SK-N-SH (cell line): ENCODE measurements at regions not wholly inside any gene's neighbourhood (a gene's known extent, or its start where the extent isn't known, plus 50 kb on each side); places are given as distances from the start of the nearest gene placed in this dataset.
A peak's percentile ranks its signal among the peaks of the same experiment; 100 is the strongest.

Experiments used
- CTCF ChIA-PET: fragments of 300-600, 350-600 bp; formaldehyde crosslinking; extraction: SDS; loops from one replicate; lab custom pipeline; 2021; lab: Yijun Ruan, JAX
- POLR2A ChIA-PET: fragments of 350-600 bp; sonication (Branson Sonifier 250); formaldehyde crosslinking; extraction: SDS; loops from one replicate; lab custom pipeline; 2020; ENCODE audit warnings: antibody characterized with exemption, inconsistent platforms; lab: Yijun Ruan, JAX
- DNase-seq: peaks from one replicate; pipeline ENCODE4 v3.0.0; 2012
- H2AFZ ChIP-seq: fragments of 200-600 bp; sonication (generic); 2 replicates; pipeline ENCODE4 v1.8.1; 2016; ENCODE audit warnings: antibody characterized with exemption, mild to moderate bottlenecking, low read depth
- H3F3A ChIP-seq: fragments of 200-600 bp; sonication (generic); replicated peaks from 2 replicates; pipeline ENCODE3; 2016; ENCODE audit warnings: antibody characterized with exemption, mild to moderate bottlenecking; ENCODE audit not compliant: insufficient read depth
- H3K27ac ChIP-seq, 2 experiments: fragments of 200-500 bp in 1 of 2; fragments of 200-600 bp in 1 of 2; sonication (Bioruptor generic) in 1 of 2; sonication (generic), shearing (Covaris generic) in 1 of 2; 2 replicates each; pipeline versions ENCODE4 v1.5.1 to v1.6.1; 2014 to 2016; ENCODE audit warnings: low read depth in 2 of 2, inconsistent platforms in 1 of 2, low read length in 1 of 2, mild to moderate bottlenecking in 1 of 2, mixed read lengths in 1 of 2
- H3K27me3 ChIP-seq: fragments of 200-600 bp; sonication (generic), shearing (Covaris generic); 2 replicates; pipeline ENCODE4 v1.6.1; 2016; ENCODE audit warnings: mixed run types; ENCODE audit not compliant: insufficient read depth
- H3K36me3 ChIP-seq, 2 experiments: fragments of 200-500 bp in 1 of 2; fragments of 200-600 bp in 1 of 2; sonication (Bioruptor generic) in 1 of 2; sonication (generic) in 1 of 2; replicated peaks in 1 of 2; 2 replicates each; pipeline versions ENCODE3 to v1.5.1; 2014 to 2016; ENCODE audit warnings: low read length in 1 of 2, mild to moderate bottlenecking in 1 of 2; ENCODE audit not compliant: insufficient read depth in 2 of 2, control insufficient read depth in 1 of 2
- H3K4me1 ChIP-seq, 2 experiments: fragments of 200-500 bp in 1 of 2; fragments of 200-600 bp in 1 of 2; sonication (Bioruptor generic) in 1 of 2; sonication (generic), shearing (Covaris generic) in 1 of 2; 2 replicates each; pipeline versions ENCODE4 v1.5.1 to v1.6.1; 2014 to 2016; ENCODE audit warnings: low read depth in 1 of 2, low read length in 1 of 2, mixed run types in 1 of 2; ENCODE audit not compliant: insufficient read depth in 2 of 2, control insufficient read depth in 1 of 2
- H3K4me2 ChIP-seq: fragments of 200-600 bp; sonication (generic), shearing (Covaris generic); 2 replicates; pipeline ENCODE4 v1.6.1; 2017; ENCODE audit warnings: mixed run types
- H3K4me3 ChIP-seq, 2 experiments: fragments of 200-500 bp in 1 of 2; fragments of 200-600 bp in 1 of 2; sonication (Bioruptor generic) in 1 of 2; sonication (generic), shearing (Covaris generic) in 1 of 2; 2 replicates each; pipeline versions ENCODE4 v1.5.1 to v1.8.1; 2014 to 2016; ENCODE audit warnings: low read depth in 2 of 2, inconsistent platforms in 1 of 2, low read length in 1 of 2, mild to moderate bottlenecking in 1 of 2, mixed read lengths in 1 of 2, moderate library complexity in 1 of 2
- H3K79me2 ChIP-seq: fragments of 200-600 bp; sonication (generic); 2 replicates; pipeline ENCODE4 v1.8.1; 2017; ENCODE audit warnings: mild to moderate bottlenecking; ENCODE audit not compliant: insufficient read depth
- H3K9ac ChIP-seq: fragments of 200-600 bp; sonication (generic); 2 replicates; pipeline ENCODE4 v1.6.1; 2017; ENCODE audit warnings: mixed run types
- H3K9me2 ChIP-seq: fragments of 200-600 bp; sonication (generic); 2 replicates; pipeline ENCODE4 v1.6.1; 2017; ENCODE audit warnings: mixed run types
- H3K9me3 ChIP-seq: fragments of 200-600 bp; sonication (generic); 2 replicates; pipeline ENCODE4 v1.6.1; 2017; ENCODE audit warnings: mixed run types, mild to moderate bottlenecking, moderate library complexity
- H4K20me1 ChIP-seq: fragments of 200-600 bp; sonication (generic); 2 replicates; pipeline ENCODE4 v1.6.1; 2017; ENCODE audit warnings: mild to moderate bottlenecking, mixed run types; ENCODE audit not compliant: insufficient read depth
- CTCF ChIP-seq: fragments of 200-600 bp; sonication (generic); IDR thresholded peaks from 2 replicates; pipeline ENCODE4 v1.6.1; 2017; ENCODE audit warnings: antibody characterized with exemption, mild to moderate bottlenecking, moderate library complexity
- EZH2phosphoT487 ChIP-seq: fragments of 200-600 bp; sonication (generic); IDR thresholded peaks from 2 replicates; pipeline ENCODE4 v1.6.1; 2017; ENCODE audit warnings: low read depth, mixed run types, mild to moderate bottlenecking, antibody characterized with exemption, moderate library complexity, borderline replicate concordance
- FOSL2 ChIP-seq: IDR thresholded peaks from 2 replicates; pipeline ENCODE4 v1.4.0; 2012; ENCODE audit warnings: low read depth, mild to moderate bottlenecking, moderate library complexity, borderline replicate concordance
- FOXJ3 ChIP-seq: sonication (generic); formaldehyde crosslinking; IDR thresholded peaks from 2 replicates; pipeline ENCODE4 v1.5.1; 2020; ENCODE audit warnings: mild to moderate bottlenecking, missing genetic modification reagents
- GABPA ChIP-seq: IDR thresholded peaks from 2 replicates; pipeline ENCODE4 v1.4.0; 2012; ENCODE audit warnings: low read depth, mild to moderate bottlenecking
- GATA2 ChIP-seq: sonication (generic); formaldehyde crosslinking; IDR thresholded peaks from 2 replicates; pipeline ENCODE4 v1.5.0; 2020; ENCODE audit warnings: mild to moderate bottlenecking, missing genetic modification reagents
- JUND ChIP-seq: IDR thresholded peaks from 2 replicates; pipeline ENCODE4 v1.4.0; 2012
- MEF2A ChIP-seq: IDR thresholded peaks from 2 replicates; pipeline ENCODE4 v1.4.0; 2012; ENCODE audit warnings: low read depth, borderline replicate concordance
- NFIC ChIP-seq: IDR thresholded peaks from 2 replicates; pipeline ENCODE4 v1.4.0; 2012; ENCODE audit warnings: borderline replicate concordance
- NRF1 ChIP-seq: IDR thresholded peaks from 2 replicates; pipeline ENCODE4 v1.6.1; 2012; ENCODE audit warnings: low read depth, mild to moderate bottlenecking, low read length
- RAD21 ChIP-seq: IDR thresholded peaks from 2 replicates; pipeline ENCODE4 v1.6.1; 2012; ENCODE audit warnings: mild to moderate bottlenecking, low read length
- TAF1 ChIP-seq: IDR thresholded peaks from 2 replicates; pipeline ENCODE4 v1.6.1; 2012; ENCODE audit warnings: low read depth, mild to moderate bottlenecking, low read length, moderate library complexity, borderline replicate concordance
- USF1 ChIP-seq: IDR thresholded peaks from 2 replicates; pipeline ENCODE4 v1.4.0; 2012; ENCODE audit warnings: low read depth, borderline replicate concordance
- USF2 ChIP-seq: fragments of 150-350 bp; IDR thresholded peaks from 2 replicates; pipeline ENCODE4 v1.6.1; 2017; ENCODE audit warnings: antibody characterized with exemption, low read length, low read depth, borderline replicate concordance
- ZBTB33 ChIP-seq: IDR thresholded peaks from 2 replicates; pipeline ENCODE4 v1.4.0; 2012; ENCODE audit warnings: low read depth, borderline replicate concordance
- WGBS: methylation state at CpG from one replicate; pipeline ENCODE4 v1.1.6; 2017; ENCODE audit warnings: low lambda C conversion rate; 5-methylcytosine and 5-hydroxymethylcytosine counted together

- no peak for DNase-seq
- CTCF ChIA-PET: no interaction called here
These were observed 56.6 kb upstream of the TOMM7 start for GRCh38 chr7:22879280-22879679.

More at GRCh38 chr7:22879280-22879679, 56.6 kb upstream of the TOMM7 start:
- Histone ChIP-seq H3K79me2 (no peaks in the 10 kb centered on the region), H3K4me1 (no peaks in the 10 kb centered on the region), H3K9ac (no peak overlapping the region), H3K9me3 (no peaks in the 10 kb centered on the region), H4K20me1 (no peaks in the 10 kb centered on the region), H3K36me3 (no peaks in the 10 kb centered on the region), H3K4me2 (no peak overlapping the region), H3K27me3 (peaks cover 82% of the 10 kb centered on the region; the same call in 1 of the 2 replicates), H3K4me3 (no peak overlapping the region), H3F3A (no peaks in the 10 kb centered on the region), H2AFZ (peak overlapping the region; percentile 5; the same call in 1 of the 2 replicates), H3K27ac (no peak overlapping the region), H3K9me2 (no peaks in the 10 kb centered on the region)
- no peak for TF ChIP-seq USF1
- TF ChIP-seq ZBTB33: no peak
- TF ChIP-seq JUND: no peak
- TF ChIP-seq RAD21: no peak
- no peak for TF ChIP-seq NRF1
- no peak for TF ChIP-seq TAF1
- no peak for TF ChIP-seq MEF2A
- TF ChIP-seq GATA2 (CRISPR knock-in tag): no peak
- no peak for TF ChIP-seq GABPA
- no peak for TF ChIP-seq FOSL2
- no peak for TF ChIP-seq FOXJ3
- no peak for TF ChIP-seq CTCF
- no peak for TF ChIP-seq NFIC
- TF ChIP-seq USF2: no peak
- TF ChIP-seq EZH2phosphoT487: no peak
- POLR2A ChIA-PET: no interaction called here
- 19% methylated on average over 4 of the region's 4 CpGs for WGBS
